ENCODE measurements at regions not wholly inside any gene's neighbourhood (a gene's known extent, or its start where the extent isn't known, plus 50 kb on each side); places are given as distances from the start of the nearest gene placed in this dataset.

- DNase-seq (ENCODE audit: low read depth in 4 of 4, low spot score in 3 of 4): no peak
These were observed 58.9 kb downstream of the IRX1 start for GRCh38 chr5:3654515-3654914.

- no peak for DNase-seq (ENCODE audit: low read depth in 4 of 4, low spot score in 3 of 4)
These were observed 61.2 kb downstream of the IRX1 start for GRCh38 chr5:3656803-3657202.

GRCh38 chr5:3657364-3658022, 61.9 kb downstream of the IRX1 start:
- DNase-seq (ENCODE audit: low read depth in 4 of 4, low spot score in 3 of 4): no peak

- DNase-seq (ENCODE audit: low read depth in 4 of 4, low spot score in 3 of 4): no peak
These were observed 63.3 kb downstream of the IRX1 start for GRCh38 chr5:3658929-3659328.

- DNase-seq (ENCODE audit: low read depth in 4 of 4, low spot score in 3 of 4): no peak
These were observed 64.3 kb downstream of the IRX1 start for GRCh38 chr5:3659907-3660306.

- DNase-seq (ENCODE audit: low read depth in 4 of 4, low spot score in 3 of 4): no peak
These were observed 65.0 kb downstream of the IRX1 start for GRCh38 chr5:3660630-3661029.

GRCh38 chr5:3661755-3662296, 66.2 kb downstream of the IRX1 start:
- no peak for DNase-seq (ENCODE audit: low read depth in 4 of 4, low spot score in 3 of 4)

- no peak for DNase-seq (ENCODE audit: low read depth in 4 of 4, low spot score in 3 of 4)
These were observed 66.7 kb downstream of the IRX1 start for GRCh38 chr5:3662344-3662743.

- DNase-seq (ENCODE audit: low read depth in 4 of 4, low spot score in 3 of 4): no peak
These were observed 75.7 kb downstream of the IRX1 start for GRCh38 chr5:3671337-3671736.

- DNase-seq (ENCODE audit: low read depth in 4 of 4, low spot score in 3 of 4): no peak
These were observed 83.2 kb downstream of the IRX1 start for GRCh38 chr5:3678801-3679200.

GRCh38 chr5:3680821-3681220, 85.2 kb downstream of the IRX1 start:
- no peak for DNase-seq (ENCODE audit: low read depth in 4 of 4, low spot score in 3 of 4)

- no peak for DNase-seq (ENCODE audit: low read depth in 4 of 4, low spot score in 3 of 4)
These were observed 88.5 kb downstream of the IRX1 start for GRCh38 chr5:3684118-3684517.

GRCh38 chr5:3684771-3685354, 89.2 kb downstream of the IRX1 start:
- no peak for DNase-seq (ENCODE audit: low read depth in 4 of 4, low spot score in 3 of 4)

- DNase-seq (ENCODE audit: low read depth in 4 of 4, low spot score in 3 of 4): no peak
These were observed 99.2 kb downstream of the IRX1 start for GRCh38 chr5:3694819-3695218.

GRCh38 chr5:3695818-3696217, 100.2 kb downstream of the IRX1 start:
- no peak for DNase-seq (ENCODE audit: low read depth in 4 of 4, low spot score in 3 of 4)

- no peak for DNase-seq (ENCODE audit: low read depth in 4 of 4, low spot score in 3 of 4)
These were observed 102.8 kb downstream of the IRX1 start for GRCh38 chr5:3698412-3698811.

- no peak for DNase-seq (ENCODE audit: low read depth in 4 of 4, low spot score in 3 of 4)
These were observed 106.1 kb downstream of the IRX1 start for GRCh38 chr5:3701694-3702093.

- no peak for DNase-seq (ENCODE audit: low read depth in 4 of 4, low spot score in 3 of 4)
These were observed 109.0 kb downstream of the IRX1 start for GRCh38 chr5:3704661-3705060.

GRCh38 chr5:3709068-3709716, 113.6 kb downstream of the IRX1 start:
- DNase-seq (ENCODE audit: low read depth in 4 of 4, low spot score in 3 of 4): no peak

- DNase-seq (ENCODE audit: low read depth in 4 of 4, low spot score in 3 of 4): no peak
These were observed 114.2 kb downstream of the IRX1 start for GRCh38 chr5:3709717-3710348.

- DNase-seq (ENCODE audit: low read depth in 4 of 4, low spot score in 3 of 4): no peak
These were observed 119.4 kb downstream of the IRX1 start for GRCh38 chr5:3715062-3715461.

GRCh38 chr5:3729631-3730030, 134.0 kb downstream of the IRX1 start:
- DNase-seq (ENCODE audit: low read depth in 4 of 4, low spot score in 3 of 4): no peak
